Dermis microvascular lymphatic vessel endothelial cell (primary cell): ENCODE measurements at regions not wholly inside any gene's neighbourhood (a gene's known extent, or its start where the extent isn't known, plus 50 kb on each side); places are given as distances from the start of the nearest gene placed in this dataset.
"Not testable (repeated sequence)": the region's sequence is repeated elsewhere in the genome, so short reads cannot be mapped to it uniquely, and the experiment has no call there.

Experiments used
- DNase-seq, 2 donors: peaks; one replicate each; pipeline versions ENCODE4 v3.0.0 to v3.0.0-alpha.2; 2010; ENCODE audit warnings: low read depth in 2 of 2

GRCh38 chr3:74055061-74055460, 430.3 kb upstream of the PDZRN3 start:
- no peak for DNase-seq

GRCh38 chr3:74054566-74054965, 429.8 kb upstream of the PDZRN3 start:
- DNase-seq, result no peak

- DNase-seq, result no peak
Measured at GRCh38 chr3:74053970-74054516, 429.3 kb upstream of the PDZRN3 start.

- DNase-seq, result no peak
Measured at GRCh38 chr3:74049444-74049843, 424.7 kb upstream of the PDZRN3 start.

GRCh38 chr3:74048699-74049098, 424.0 kb upstream of the PDZRN3 start:
- DNase-seq, result no peak

- no peak for DNase-seq
Measured at GRCh38 chr3:74045000-74045399, 420.3 kb upstream of the PDZRN3 start.

- DNase-seq, result no peak
Measured at GRCh38 chr3:74041068-74041675, 416.4 kb upstream of the PDZRN3 start.

- DNase-seq, result no peak
Measured at GRCh38 chr3:74039105-74039504, 414.4 kb upstream of the PDZRN3 start.

- DNase-seq, result no peak
Measured at GRCh38 chr3:74036568-74036967, 411.8 kb upstream of the PDZRN3 start.

- no peak for DNase-seq
Measured at GRCh38 chr3:74036102-74036501, 411.4 kb upstream of the PDZRN3 start.

- no peak for DNase-seq
Measured at GRCh38 chr3:74033806-74034205, 409.1 kb upstream of the PDZRN3 start.

GRCh38 chr3:74033381-74033780, 408.6 kb upstream of the PDZRN3 start:
- no peak for DNase-seq

- no peak for DNase-seq
Measured at GRCh38 chr3:74027121-74027520, 402.4 kb upstream of the PDZRN3 start.

- no peak for DNase-seq
Measured at GRCh38 chr3:74023395-74023794, 398.7 kb upstream of the PDZRN3 start.

- no peak for DNase-seq
Measured at GRCh38 chr3:74021449-74021848, 396.7 kb upstream of the PDZRN3 start.

GRCh38 chr3:74009961-74010844, 385.5 kb upstream of the PDZRN3 start:
- DNase-seq, result no peak

- DNase-seq, result no peak
Measured at GRCh38 chr3:74004386-74004785, 379.6 kb upstream of the PDZRN3 start.

GRCh38 chr3:74003734-74004133, 379.0 kb upstream of the PDZRN3 start:
- DNase-seq, result no peak

GRCh38 chr3:74001436-74001835, 376.7 kb upstream of the PDZRN3 start:
- no peak for DNase-seq

GRCh38 chr3:74000725-74001124, 376.0 kb upstream of the PDZRN3 start:
- DNase-seq, result no peak

GRCh38 chr3:73999501-73999900, 374.8 kb upstream of the PDZRN3 start:
- no peak for DNase-seq

GRCh38 chr3:73990691-73991090, 365.9 kb upstream of the PDZRN3 start:
- DNase-seq, result not testable (repeated sequence)

- DNase-seq, result no peak
Measured at GRCh38 chr3:73966733-73967132, 342.0 kb upstream of the PDZRN3 start.
